ENCODE measurements at regions not wholly inside any gene's neighbourhood (a gene's known extent, or its start where the extent isn't known, plus 50 kb on each side); places are given as distances from the start of the nearest gene placed in this dataset.

DNA sequence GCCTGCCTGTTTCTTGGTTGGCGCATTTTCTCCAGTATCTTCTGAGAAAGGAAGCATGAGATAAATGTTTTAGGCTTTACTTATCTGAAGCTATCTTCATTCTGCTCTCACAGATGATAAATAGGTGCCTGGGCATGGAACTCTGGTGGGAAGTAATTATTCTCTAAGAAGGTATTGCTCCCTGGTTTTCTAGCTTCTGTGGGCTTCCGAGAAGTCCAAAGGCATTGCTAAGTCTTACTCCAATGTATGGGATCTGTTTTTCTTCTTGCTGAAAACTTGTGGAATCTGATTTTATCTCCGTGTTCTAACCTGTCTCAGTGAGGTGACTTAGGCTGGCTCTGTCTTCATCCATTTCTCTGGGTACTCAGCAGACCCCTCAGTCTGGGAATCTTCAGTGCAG is 224.4 kb upstream of the HS6ST1 start:
- Mint-ChIP-seq H3K36me3 (no peaks in the 10 kb centered on the region), H3K4me3 (no peak overlapping the region), H3K27me3 (no peaks in the 10 kb centered on the region), H3K9me3 (ENCODE audit: low read depth) (no peaks in the 10 kb centered on the region), H3K27ac (no peak overlapping the region), H3K4me1 (no peaks in the 10 kb centered on the region)
- no peak for DNase-seq
- CTCF ChIA-PET, result no interaction called here
- ATAC-seq, result no peak

DNA sequence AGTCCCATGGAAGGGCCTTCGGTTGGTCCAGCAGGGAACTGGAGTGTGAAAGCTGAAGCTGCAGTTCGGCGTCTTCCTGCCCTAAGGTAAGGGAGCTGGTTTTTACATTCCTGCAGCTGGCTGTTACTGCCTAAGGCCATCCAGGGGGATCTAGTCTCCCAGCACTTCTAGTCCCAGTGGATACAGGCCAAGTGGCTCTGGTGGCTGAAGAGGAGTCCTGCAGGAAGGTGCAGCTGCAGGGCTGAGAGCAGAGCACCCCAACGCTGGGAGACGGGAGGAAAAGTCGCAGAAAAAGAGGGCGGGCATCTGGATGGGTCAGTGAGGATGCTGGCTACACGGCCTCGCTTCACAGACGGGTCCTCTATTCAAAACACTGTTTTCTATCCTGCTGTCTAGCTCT is 225.0 kb upstream of the HS6ST1 start:
- Mint-ChIP-seq H3K4me3 (no peak overlapping the region), H3K4me1 (no peaks in the 10 kb centered on the region), H3K27ac (no peak overlapping the region), H3K36me3 (no peaks in the 10 kb centered on the region), H3K27me3 (no peaks in the 10 kb centered on the region), H3K9me3 (ENCODE audit: low read depth) (no peaks in the 10 kb centered on the region)
- DNase-seq, result no peak
- CTCF ChIA-PET, result no interaction called here
- no peak for ATAC-seq

DNA sequence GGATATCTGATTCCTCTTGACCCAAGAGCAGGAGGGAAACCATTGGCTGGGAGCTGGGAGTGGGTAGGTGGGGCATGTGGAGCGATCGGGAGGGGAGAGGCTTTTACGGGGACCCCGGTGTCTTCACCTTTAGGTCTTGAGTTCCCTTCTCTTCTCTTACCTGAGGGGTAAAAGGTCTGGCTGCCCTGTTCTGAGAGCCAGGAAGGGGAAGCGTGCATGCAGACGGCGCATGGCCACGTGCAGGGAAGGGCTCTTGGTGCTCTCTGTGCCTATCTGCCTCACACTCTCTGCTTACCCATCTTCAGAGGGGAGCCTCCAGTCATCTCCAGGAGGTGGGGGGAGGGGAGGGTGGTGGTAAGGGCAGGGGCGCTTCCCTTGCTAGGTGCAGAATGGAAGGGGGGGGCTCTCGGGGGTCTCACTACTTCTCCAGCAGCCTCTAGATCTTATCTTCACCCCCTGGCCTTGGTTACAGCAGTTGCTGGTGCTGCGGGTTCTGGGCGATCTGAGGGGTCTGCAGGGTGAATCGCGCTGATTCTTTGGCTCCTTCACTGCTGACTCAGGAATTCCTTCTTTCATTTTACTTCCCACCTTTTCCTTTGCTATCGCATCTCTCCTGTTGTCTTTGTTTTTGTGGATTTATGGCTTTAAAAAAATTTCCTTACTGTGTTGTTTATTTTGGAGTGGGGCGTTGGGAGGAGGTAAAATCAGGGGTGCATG is 225.8 kb upstream of the HS6ST1 start:
- no peaks in the 10 kb centered on the region for H3K27me3 Mint-ChIP-seq
- CTCF ChIA-PET, result no interaction called here
- H3K9me3 Mint-ChIP-seq (ENCODE audit: low read depth), result no peaks in the 10 kb centered on the region
- no peak overlapping the region for H3K27ac Mint-ChIP-seq
- no peak for DNase-seq
- no peaks in the 10 kb centered on the region for H3K4me1 Mint-ChIP-seq
- no peaks in the 10 kb centered on the region for H3K36me3 Mint-ChIP-seq
- H3K4me3 Mint-ChIP-seq, result no peak overlapping the region
- ATAC-seq, result no peak

DNA sequence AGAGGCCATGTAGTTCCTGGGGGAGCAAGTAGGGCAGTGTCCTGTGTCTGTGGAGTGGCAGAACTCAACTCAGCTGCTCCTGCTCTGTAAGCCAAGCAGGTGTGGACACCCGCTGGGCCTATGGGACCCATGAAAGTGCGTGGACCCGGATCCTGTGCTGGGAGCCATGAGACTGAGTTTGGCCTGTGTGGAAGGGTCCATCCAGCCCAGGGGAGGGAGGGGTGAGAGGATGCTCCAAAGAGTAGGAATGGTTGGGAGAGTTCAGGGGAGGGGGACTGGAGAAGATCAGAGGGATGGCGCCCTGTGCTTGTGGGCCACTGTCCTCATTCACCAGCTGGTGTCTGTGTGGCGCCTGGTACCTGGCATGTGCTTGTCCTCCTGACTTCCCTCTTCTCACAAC is 226.4 kb upstream of the HS6ST1 start:
- DNase-seq (no peak), ATAC-seq (no peak)
- Mint-ChIP-seq H3K27me3 (no peaks in the 10 kb centered on the region), H3K27ac (no peak overlapping the region), H3K4me1 (no peaks in the 10 kb centered on the region), H3K4me3 (no peak overlapping the region), H3K36me3 (no peaks in the 10 kb centered on the region), H3K9me3 (ENCODE audit: low read depth) (no peaks in the 10 kb centered on the region)
- CTCF ChIA-PET, result no interaction called here

DNA sequence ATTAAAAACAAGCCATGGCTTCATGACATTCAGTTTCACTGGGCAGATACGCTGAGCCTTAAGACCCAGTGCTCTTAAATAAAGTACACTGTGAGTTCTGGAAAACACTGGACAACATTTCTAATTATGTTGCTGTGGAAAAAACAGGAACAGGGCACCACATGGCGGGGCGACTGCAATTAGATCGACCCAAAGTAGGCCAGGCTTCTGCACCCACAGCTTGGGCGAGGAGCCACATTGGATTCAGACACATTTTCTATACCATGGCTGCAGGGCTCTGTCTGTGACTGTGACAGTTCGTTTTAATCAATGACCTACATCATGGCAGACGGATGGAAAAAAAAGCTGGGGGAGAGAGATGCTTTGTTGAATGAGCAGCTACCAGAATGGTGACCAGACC is 227.2 kb upstream of the HS6ST1 start:
- Mint-ChIP-seq H3K4me1 (no peaks in the 10 kb centered on the region), H3K4me3 (no peak overlapping the region), H3K36me3 (no peaks in the 10 kb centered on the region), H3K27ac (no peak overlapping the region), H3K9me3 (ENCODE audit: low read depth) (no peaks in the 10 kb centered on the region), H3K27me3 (no peaks in the 10 kb centered on the region)
- CTCF ChIA-PET, result no interaction called here
- peak; percentile 11 for DNase-seq
- ATAC-seq, result no peak

DNA sequence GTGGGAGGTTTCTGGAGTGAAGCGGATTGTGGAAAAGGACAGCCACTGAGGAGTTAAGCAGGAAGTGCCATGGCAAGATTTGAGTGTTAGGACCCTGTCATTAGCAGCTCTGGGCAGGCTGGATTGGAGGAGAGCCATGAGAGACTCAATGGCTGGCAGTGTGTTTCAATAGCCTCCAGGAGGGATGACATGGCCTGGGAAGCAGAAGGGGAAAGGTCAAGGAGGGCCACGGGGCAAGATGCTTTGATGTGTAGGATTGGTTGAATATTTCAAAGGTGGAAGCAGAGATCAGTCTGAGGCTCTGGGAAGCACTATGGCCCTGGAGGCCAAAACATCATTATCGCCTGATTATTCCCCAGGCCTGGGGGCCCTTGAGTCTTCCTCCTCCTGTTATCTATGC is 229.0 kb upstream of the HS6ST1 start:
- Mint-ChIP-seq H3K27ac (no peak overlapping the region), H3K4me1 (no peaks in the 10 kb centered on the region), H3K4me3 (no peak overlapping the region), H3K36me3 (no peaks in the 10 kb centered on the region), H3K9me3 (ENCODE audit: low read depth) (no peaks in the 10 kb centered on the region), H3K27me3 (no peaks in the 10 kb centered on the region)
- DNase-seq, result peak; percentile 11
- ATAC-seq, result no peak
- CTCF ChIA-PET, result no interaction called here

DNA sequence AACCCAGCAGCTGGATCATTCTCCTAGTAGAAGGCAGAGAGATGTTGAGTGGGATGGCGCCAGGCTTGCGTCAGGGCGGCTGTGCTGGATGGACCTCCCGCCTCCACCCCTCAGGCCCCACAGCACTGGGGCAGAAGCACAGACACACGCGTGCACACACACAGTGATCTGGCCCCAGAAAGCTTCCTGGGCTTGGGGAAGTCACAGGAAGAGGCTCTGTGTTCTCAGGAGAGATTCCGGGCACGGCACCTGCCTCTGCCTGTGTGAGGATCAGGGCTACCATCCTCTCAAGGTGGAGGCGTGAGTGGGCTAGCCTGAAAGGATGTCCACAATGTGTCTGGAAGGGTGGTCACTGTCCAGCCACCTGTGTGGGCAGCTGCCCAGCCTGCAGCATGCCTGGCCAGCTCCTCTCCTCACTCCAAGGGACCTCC is 229.8 kb upstream of the HS6ST1 start:
- H3K27me3 Mint-ChIP-seq, result no peaks in the 10 kb centered on the region
- CTCF ChIA-PET, result no interaction called here
- H3K27ac Mint-ChIP-seq, result no peak overlapping the region
- H3K36me3 Mint-ChIP-seq, result no peaks in the 10 kb centered on the region
- no peaks in the 10 kb centered on the region for H3K9me3 Mint-ChIP-seq (ENCODE audit: low read depth)
- ATAC-seq (no peak), DNase-seq (peak; percentile 23)
- no peaks in the 10 kb centered on the region for H3K4me1 Mint-ChIP-seq
- H3K4me3 Mint-ChIP-seq, result no peak overlapping the region

DNA sequence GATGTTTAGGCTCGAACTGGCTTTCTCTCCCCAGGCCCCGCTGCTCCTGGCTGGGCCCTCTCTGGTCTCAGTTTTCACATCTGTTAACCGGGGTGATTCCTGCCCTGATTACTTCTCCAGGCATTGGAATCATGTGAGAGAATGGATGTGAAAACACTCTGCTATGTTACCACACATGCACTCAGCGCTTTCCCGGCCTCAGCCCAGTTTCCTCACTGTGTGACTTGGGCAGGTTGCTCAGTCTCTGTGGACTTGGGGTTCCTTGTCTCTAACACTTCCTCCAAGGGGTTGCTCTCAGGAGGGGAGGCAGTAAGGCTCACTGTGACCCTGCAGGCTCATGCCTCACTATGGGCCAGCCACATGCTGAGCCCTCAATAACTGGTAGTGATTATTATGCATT is 230.4 kb upstream of the HS6ST1 start:
- Mint-ChIP-seq H3K27ac (no peak overlapping the region), H3K4me3 (no peak overlapping the region), H3K4me1 (no peaks in the 10 kb centered on the region), H3K9me3 (ENCODE audit: low read depth) (no peaks in the 10 kb centered on the region), H3K36me3 (no peaks in the 10 kb centered on the region), H3K27me3 (no peaks in the 10 kb centered on the region)
- ATAC-seq, result no peak
- peak; percentile 14 for DNase-seq
- CTCF ChIA-PET, result no interaction called here

DNA sequence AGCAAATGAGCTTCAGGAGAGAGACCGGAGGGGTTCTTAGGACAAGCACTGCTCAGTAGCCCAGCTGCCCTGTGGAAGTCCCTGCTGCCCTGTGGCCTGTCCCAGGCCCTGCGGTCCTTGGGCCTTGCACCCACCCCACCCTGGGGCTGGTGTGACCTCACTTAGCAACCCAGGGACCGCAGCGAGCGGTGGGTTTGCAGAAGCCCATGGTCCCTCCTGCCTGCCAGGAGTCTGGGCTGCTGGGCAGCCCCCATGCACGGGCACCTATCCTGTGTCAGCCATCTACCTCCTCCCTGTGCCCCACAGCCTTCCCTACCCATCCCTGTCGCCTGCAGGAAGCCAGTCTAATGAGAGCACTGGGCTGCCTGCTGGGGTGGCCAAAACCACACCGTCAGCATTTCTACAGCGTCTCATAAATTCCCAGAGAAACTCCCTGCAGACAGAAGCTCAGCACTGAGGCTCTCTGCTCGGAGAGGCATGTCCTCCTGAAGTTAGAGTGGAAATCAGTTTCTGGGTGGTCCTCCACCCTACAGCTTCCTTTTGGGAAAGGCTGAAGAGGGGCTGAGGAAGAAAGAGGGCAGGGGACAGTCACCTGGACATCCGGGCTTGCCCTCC is 231.1 kb upstream of the HS6ST1 start:
- Mint-ChIP-seq H3K27me3 (no peaks in the 10 kb centered on the region), H3K4me3 (no peak overlapping the region), H3K4me1 (no peaks in the 10 kb centered on the region), H3K27ac (no peak overlapping the region), H3K36me3 (no peaks in the 10 kb centered on the region), H3K9me3 (ENCODE audit: low read depth) (no peaks in the 10 kb centered on the region)
- DNase-seq (peak; percentile 8), ATAC-seq (no peak)
- CTCF ChIA-PET, result no interaction called here

DNA sequence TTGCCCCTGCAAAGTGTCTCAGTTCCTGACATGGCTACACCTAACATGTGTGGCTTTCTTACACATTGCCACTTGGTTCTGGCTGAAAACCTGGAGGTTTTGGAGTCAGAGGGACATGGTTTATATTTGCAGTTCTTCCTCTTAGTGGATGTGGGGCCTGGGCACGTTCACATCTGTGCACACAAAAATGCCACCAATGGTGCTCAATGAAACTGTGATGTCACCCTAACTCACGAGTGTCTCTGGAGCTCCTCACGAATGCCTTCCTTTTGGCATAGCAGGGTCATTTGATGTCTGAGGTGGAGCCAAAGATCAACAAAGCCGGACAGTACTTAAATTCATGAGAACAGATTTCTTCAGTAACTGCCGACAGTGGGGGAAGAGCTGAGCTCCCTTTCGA is 231.7 kb upstream of the HS6ST1 start:
- H3K4me1 Mint-ChIP-seq, result no peaks in the 10 kb centered on the region
- H3K27ac Mint-ChIP-seq, result no peak overlapping the region
- ATAC-seq (no peak), DNase-seq (peak; percentile 14)
- CTCF ChIA-PET, result interaction anchor here (0.6 kb wide), 1 partner anchor 9 kb away, joined by 4 read pairs; no protein-coding TSS in a partner anchor
- no peaks in the 10 kb centered on the region for H3K36me3 Mint-ChIP-seq
- H3K4me3 Mint-ChIP-seq, result no peak overlapping the region
- H3K27me3 Mint-ChIP-seq, result no peaks in the 10 kb centered on the region
- H3K9me3 Mint-ChIP-seq (ENCODE audit: low read depth), result no peaks in the 10 kb centered on the region

DNA sequence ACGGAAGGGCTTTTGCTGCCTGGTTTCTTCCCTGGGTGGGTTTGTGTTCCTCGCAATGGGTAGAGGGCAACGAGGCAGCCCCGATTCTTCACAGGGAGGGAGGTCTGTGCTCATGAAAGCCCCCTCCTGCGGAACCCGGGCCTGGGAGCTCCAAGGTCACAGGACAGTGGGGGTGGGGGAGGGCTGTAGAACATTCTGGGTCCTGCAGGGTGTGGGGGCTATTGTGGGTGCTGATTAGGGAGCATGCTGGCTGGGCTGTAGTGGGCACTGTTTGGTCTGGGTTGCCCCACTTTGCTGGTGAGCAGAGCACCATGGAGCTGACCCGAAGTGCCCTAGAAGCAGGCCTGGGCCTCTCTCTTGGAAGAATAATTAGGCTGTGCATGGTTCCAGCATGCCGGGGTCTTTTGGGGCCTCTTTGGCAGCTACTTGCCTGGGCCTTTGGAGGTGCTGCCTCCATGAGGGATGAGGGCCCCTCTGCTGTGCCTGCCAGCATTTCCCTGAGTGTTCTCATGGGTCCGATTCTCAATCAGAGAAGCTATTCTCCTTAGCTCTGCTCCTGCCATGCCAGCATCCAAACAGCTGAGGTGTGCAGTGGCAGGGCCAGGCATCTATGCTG is 232.2 kb upstream of the HS6ST1 start:
- CTCF ChIA-PET, result interaction anchor here (0.6 kb wide), 1 partner anchor 9 kb away, joined by 4 read pairs; no protein-coding TSS in a partner anchor
- H3K4me1 Mint-ChIP-seq, result no peaks in the 10 kb centered on the region
- H3K4me3 Mint-ChIP-seq, result no peak overlapping the region
- H3K36me3 Mint-ChIP-seq, result no peaks in the 10 kb centered on the region
- no peak overlapping the region for H3K27ac Mint-ChIP-seq
- ATAC-seq (no peak), DNase-seq (peak; percentile 26)
- H3K27me3 Mint-ChIP-seq, result no peaks in the 10 kb centered on the region
- H3K9me3 Mint-ChIP-seq (ENCODE audit: low read depth), result no peaks in the 10 kb centered on the region

DNA sequence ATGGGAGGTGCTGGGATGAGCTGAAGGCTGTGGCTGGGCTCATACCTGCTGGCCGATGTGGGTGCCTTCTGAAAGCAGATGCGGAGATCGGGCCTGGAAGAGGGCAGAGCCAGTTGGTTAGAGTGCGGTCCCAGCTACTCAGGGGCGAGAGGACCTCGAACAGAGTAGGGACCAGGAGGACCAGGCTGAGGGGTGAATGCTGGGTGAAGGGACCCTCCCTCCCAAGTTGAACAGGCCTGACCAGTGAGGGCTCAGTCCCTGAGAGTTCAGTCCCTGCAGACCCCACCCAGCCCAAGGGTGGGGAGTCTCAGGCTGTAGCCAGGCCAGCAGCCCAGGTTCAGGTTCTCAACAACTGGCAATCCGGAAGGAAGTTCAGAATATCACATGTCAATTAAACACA is 232.8 kb upstream of the HS6ST1 start:
- Mint-ChIP-seq H3K36me3 (no peaks in the 10 kb centered on the region), H3K4me3 (no peak overlapping the region), H3K9me3 (ENCODE audit: low read depth) (no peaks in the 10 kb centered on the region), H3K27me3 (no peaks in the 10 kb centered on the region), H3K4me1 (no peaks in the 10 kb centered on the region), H3K27ac (no peak overlapping the region)
- DNase-seq, result peak; percentile 14
- ATAC-seq, result no peak
- CTCF ChIA-PET, result no interaction called here

DNA sequence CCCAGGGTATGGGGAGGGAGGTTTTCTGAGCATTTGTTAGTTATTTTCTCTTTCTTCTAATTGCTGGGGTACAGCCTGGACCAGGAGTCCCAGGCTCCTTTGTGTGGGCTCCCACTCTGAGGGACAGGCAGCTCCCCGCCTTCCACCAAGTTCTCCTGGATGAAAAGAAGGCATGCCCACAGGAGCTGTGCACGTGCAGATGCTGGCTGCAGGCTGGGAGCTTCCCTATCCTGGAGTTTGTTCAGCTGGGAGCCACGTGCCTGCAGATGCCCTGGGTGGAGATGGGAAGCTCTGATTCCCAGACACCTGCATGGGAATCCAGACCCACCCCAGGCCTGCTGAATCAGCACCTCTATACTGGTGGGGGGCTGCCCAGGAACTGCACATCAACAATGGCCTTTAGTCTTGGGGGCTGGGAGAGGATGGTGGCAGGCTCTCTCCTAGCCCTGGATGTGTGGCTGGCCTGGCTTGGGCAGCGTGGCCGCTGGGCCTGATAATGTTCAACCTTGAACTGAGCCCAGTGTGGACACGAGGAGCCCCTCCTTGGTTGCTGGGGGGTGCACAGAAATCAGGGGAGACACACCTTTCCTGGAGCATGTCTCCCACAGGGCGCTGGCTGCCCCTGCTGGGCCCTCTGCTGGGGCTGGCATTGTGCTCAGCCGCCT is 233.6 kb upstream of the HS6ST1 start:
- ATAC-seq (no peak), DNase-seq (peak; percentile 26)
- H3K36me3 Mint-ChIP-seq, result no peaks in the 10 kb centered on the region
- H3K27ac Mint-ChIP-seq, result no peak overlapping the region
- H3K4me1 Mint-ChIP-seq, result no peaks in the 10 kb centered on the region
- H3K27me3 Mint-ChIP-seq, result no peaks in the 10 kb centered on the region
- H3K9me3 Mint-ChIP-seq (ENCODE audit: low read depth), result no peaks in the 10 kb centered on the region
- CTCF ChIA-PET, result no interaction called here
- H3K4me3 Mint-ChIP-seq, result no peak overlapping the region

All from activated CD8-positive, alpha-beta memory T cell treated with anti-CD3 and anti-CD28 coated beads, Interleukin-2, amount 10 ng/mL, durations not matched to agents 7 days and 5 days (primary cell).